ENCODE measurements at regions not wholly inside any gene's neighbourhood (a gene's known extent, or its start where the extent isn't known, plus 50 kb on each side); places are given as distances from the start of the nearest gene placed in this dataset.

GRCh38 chr14:22513066-22513812 lies 75.8 kb downstream of the DAD1 start:
- intact Hi-C loops (cut with DNase I): no loop called here
- DNase-seq (no peak), ATAC-seq (peak in 1 of 2 donors; percentile 10)

- intact Hi-C loops (cut with DNase I): no loop called here
- no peak for DNase-seq
- ATAC-seq: no peak
These were observed 76.8 kb downstream of the DAD1 start for GRCh38 chr14:22512106-22512814.

GRCh38 chr14:22510527-22511110 lies 78.4 kb downstream of the DAD1 start:
- ATAC-seq: no peak
- intact Hi-C loops (cut with DNase I): no loop called here

GRCh38 chr14:22509751-22510300 lies 79.2 kb downstream of the DAD1 start:
- DNase-seq (no peak), ATAC-seq (no peak)
- intact Hi-C loops (cut with DNase I): no loop called here

More at GRCh38 chr14:22510527-22511110, 78.4 kb downstream of the DAD1 start:
- no peak for DNase-seq

GRCh38 chr14:22509036-22509709 lies 79.9 kb downstream of the DAD1 start:
- intact Hi-C loops (cut with DNase I): no loop called here
- DNase-seq (no peak), ATAC-seq (peak in 1 of 2 donors; percentile 64)

GRCh38 chr14:22508662-22509035 lies 80.4 kb downstream of the DAD1 start:
- DNase-seq: no peak
- intact Hi-C loops (cut with DNase I): no loop called here
- ATAC-seq: no peak

GRCh38 chr14:22508150-22508457 lies 80.9 kb downstream of the DAD1 start:
- ATAC-seq: no peak
- intact Hi-C loops (cut with DNase I): no loop called here
- no peak for DNase-seq

- ATAC-seq: no peak
- intact Hi-C loops (cut with DNase I): no loop called here
- no peak for DNase-seq
These were observed 82.2 kb downstream of the DAD1 start for GRCh38 chr14:22506778-22507351.

GRCh38 chr14:22506378-22506710 lies 82.7 kb downstream of the DAD1 start:
- DNase-seq (no peak), ATAC-seq (no peak)
- intact Hi-C loops (cut with DNase I): no loop called here

- intact Hi-C loops (cut with DNase I): no loop called here
- DNase-seq (no peak), ATAC-seq (no peak)
These were observed 83.2 kb downstream of the DAD1 start for GRCh38 chr14:22505697-22506377.

- no peak for ATAC-seq
- no peak for DNase-seq
- intact Hi-C loops (cut with DNase I): no loop called here
These were observed 83.7 kb downstream of the DAD1 start for GRCh38 chr14:22505309-22505696.

- DNase-seq: no peak
- ATAC-seq: peak in 1 of 2 donors; percentile 46
- intact Hi-C loops (cut with DNase I): no loop called here
These were observed 86.5 kb downstream of the DAD1 start for GRCh38 chr14:22502551-22502950.

- DNase-seq (peak; percentile 58), ATAC-seq (peak; percentile 70 to 76)
- intact Hi-C loops (cut with DNase I): no loop called here
These were observed 87.0 kb downstream of the DAD1 start for GRCh38 chr14:22502007-22502406.

GRCh38 chr14:22500954-22501726 lies 87.9 kb downstream of the DAD1 start:
- intact Hi-C loops (cut with DNase I): no loop called here
- DNase-seq (no peak), ATAC-seq (peak; percentile 28 to 36)

GRCh38 chr14:22500525-22500924 lies 88.5 kb downstream of the DAD1 start:
- intact Hi-C loops (cut with DNase I): no loop called here
- no peak for ATAC-seq

GRCh38 chr14:22497671-22498093 lies 91.3 kb downstream of the DAD1 start:
- ATAC-seq: no peak

More at GRCh38 chr14:22500525-22500924, 88.5 kb downstream of the DAD1 start:
- no peak for DNase-seq

GRCh38 chr14:22497144-22497423 lies 91.9 kb downstream of the DAD1 start:
- DNase-seq (no peak), ATAC-seq (no peak)
- intact Hi-C loops (cut with DNase I): no loop called here

More at GRCh38 chr14:22497671-22498093, 91.3 kb downstream of the DAD1 start:
- DNase-seq: no peak
- intact Hi-C loops (cut with DNase I): no loop called here

- DNase-seq: no peak
- ATAC-seq: no peak
- intact Hi-C loops (cut with DNase I): no loop called here
These were observed 94.4 kb downstream of the DAD1 start for GRCh38 chr14:22494486-22495135.
